22Rv1 (cell line): ENCODE measurements at regions not wholly inside any gene's neighbourhood (a gene's known extent, or its start where the extent isn't known, plus 50 kb on each side); places are given as distances from the start of the nearest gene placed in this dataset.

Source experiments
- H3K27ac ChIP-seq: fragments of 450-650 bp; 2 replicates; pipeline ENCODE4 v1.5.1; 2017
- ZFX ChIP-seq: fragments of 450-650 bp; IDR thresholded peaks from 2 replicates; pipeline ENCODE4 v1.6.1; 2017; ENCODE audit warnings: antibody characterized with exemption, borderline replicate concordance
- TF ChIP-seq, protein P1 (sequence below): fragments of 450-650 bp; IDR thresholded peaks from 2 replicates; pipeline ENCODE4 v1.5.1; 2017; ENCODE audit warnings: mild to moderate bottlenecking

DNA sequence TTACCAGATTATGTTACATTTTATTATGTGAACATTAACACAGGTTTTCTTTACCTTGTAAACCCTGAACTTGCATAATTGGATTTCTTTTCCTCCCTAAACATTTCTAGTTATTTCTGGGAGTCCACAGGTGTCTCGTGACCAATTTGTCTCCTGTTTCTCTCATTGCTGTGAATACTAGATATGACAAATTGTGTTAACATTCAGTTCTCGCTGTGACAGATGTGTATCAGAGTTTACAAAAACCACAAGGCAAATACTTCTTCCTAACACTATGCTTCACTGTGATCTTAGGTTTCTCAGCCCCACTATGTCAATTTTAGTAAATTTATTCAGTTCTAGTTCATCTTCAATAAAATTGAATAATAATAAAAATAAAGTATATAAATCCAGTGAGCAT is 1554.9 kb downstream of the EFNB2 start:
- TF ChIP-seq, protein P1, sequence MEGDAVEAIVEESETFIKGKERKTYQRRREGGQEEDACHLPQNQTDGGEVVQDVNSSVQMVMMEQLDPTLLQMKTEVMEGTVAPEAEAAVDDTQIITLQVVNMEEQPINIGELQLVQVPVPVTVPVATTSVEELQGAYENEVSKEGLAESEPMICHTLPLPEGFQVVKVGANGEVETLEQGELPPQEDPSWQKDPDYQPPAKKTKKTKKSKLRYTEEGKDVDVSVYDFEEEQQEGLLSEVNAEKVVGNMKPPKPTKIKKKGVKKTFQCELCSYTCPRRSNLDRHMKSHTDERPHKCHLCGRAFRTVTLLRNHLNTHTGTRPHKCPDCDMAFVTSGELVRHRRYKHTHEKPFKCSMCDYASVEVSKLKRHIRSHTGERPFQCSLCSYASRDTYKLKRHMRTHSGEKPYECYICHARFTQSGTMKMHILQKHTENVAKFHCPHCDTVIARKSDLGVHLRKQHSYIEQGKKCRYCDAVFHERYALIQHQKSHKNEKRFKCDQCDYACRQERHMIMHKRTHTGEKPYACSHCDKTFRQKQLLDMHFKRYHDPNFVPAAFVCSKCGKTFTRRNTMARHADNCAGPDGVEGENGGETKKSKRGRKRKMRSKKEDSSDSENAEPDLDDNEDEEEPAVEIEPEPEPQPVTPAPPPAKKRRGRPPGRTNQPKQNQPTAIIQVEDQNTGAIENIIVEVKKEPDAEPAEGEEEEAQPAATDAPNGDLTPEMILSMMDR, result no peak
- no peak for TF ChIP-seq ZFX
- H3K27ac ChIP-seq, result no peak overlapping the region

DNA sequence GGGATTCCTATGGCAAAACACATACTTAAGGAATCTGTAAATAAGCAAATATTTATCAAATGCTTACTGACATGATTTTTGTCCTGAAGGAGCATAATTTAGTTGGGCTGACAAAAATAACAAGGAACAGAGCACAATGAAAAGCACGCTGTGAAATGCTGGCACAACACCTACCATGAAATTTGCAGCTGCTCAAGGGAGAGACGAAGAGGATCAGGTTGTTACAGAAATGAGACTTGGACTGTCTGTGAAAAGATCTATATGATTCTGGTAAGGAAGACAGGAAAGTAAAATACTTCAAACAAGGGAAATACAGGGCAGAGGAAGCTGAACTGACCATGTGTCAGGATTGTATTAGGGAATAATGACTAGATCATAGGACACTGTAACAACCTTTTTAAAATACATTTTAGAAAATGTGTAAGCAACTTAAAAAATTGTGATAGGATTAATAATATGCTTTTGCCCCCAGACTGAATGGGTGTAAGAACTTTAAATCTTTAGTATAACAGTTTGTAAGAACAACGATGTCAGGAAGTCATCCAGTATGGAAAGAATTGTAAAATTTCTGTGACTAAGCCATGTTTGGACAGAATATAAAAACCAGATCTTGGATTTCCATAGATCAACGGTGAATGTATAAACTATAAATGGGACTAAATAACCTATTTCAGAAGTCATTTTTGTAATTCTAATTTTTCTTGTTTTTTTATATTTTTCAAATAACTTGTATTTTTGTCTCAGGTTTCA is 1556.0 kb downstream of the EFNB2 start:
- no peak for TF ChIP-seq ZFX
- TF ChIP-seq, protein P1, result no peak
- H3K27ac ChIP-seq, result no peak overlapping the region

DNA sequence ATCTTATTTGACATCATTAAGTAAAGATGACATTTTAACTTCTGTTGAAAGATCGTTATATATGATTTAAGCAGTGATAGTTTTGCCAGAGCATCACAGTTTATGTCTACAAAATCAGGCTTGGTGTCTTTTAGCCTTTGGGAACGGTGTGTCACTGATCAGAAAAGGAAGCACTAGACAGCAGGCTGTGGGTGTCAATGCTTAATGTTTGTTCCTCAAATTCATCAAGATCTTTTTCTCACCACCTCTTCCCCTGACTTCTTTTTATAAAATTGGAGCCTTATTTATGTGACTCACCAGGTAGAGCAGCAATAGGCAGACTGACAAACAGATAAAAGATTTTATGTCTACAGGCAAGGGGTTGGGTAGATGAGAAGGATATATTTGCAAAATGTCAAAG is 1558.5 kb downstream of the EFNB2 start:
- no peak overlapping the region for H3K27ac ChIP-seq
- no peak for TF ChIP-seq ZFX
- TF ChIP-seq, protein P1, result no peak

GRCh38 chr13:104975272-104975671 is 1560.2 kb downstream of the EFNB2 start:
- TF ChIP-seq ZFX, result no peak
- TF ChIP-seq, protein P1, result no peak
- H3K27ac ChIP-seq, result no peak overlapping the region

GRCh38 chr13:104968876-104969275 is 1566.6 kb downstream of the EFNB2 start:
- no peak overlapping the region for H3K27ac ChIP-seq
- TF ChIP-seq ZFX, result no peak
- TF ChIP-seq, protein P1, result no peak

DNA sequence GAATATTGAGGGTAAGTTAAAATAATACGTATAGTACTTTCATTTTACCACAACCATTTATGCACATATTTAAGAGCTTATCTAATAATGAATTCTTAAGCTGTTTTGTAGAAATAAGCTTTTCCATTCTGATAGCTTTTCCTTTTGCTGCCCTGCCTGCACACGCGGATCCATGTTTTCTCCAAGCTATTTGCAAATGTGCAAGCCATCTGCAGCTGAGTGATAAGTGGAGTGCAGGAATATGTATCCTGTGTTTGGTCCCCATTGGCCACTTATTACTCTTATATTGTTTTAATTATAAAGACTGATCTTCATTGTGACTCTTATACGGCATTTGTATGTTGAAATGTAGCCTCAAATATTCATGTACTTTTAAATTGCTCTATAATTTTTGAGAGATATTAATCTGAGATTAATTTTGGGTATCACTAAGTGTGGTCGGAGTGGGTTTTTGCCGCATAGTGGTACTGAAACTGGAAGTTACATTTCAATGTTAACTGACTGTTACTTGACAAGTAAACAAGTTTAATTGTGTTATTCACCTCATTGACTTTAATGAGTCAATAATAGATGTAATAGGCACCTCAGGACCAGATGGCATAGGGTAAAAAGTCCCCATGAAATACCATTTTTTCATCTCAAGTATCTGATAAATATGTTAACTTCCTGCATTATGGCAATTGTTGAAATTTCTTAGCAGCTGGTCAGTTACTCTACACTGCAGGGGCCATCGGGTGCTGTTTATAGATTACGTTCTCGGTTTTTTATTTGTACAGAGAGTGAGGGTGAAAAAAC is 1567.4 kb downstream of the EFNB2 start:
- TF ChIP-seq ZFX, result no peak
- TF ChIP-seq, protein P1, result no peak
- H3K27ac ChIP-seq, result no peak overlapping the region

DNA sequence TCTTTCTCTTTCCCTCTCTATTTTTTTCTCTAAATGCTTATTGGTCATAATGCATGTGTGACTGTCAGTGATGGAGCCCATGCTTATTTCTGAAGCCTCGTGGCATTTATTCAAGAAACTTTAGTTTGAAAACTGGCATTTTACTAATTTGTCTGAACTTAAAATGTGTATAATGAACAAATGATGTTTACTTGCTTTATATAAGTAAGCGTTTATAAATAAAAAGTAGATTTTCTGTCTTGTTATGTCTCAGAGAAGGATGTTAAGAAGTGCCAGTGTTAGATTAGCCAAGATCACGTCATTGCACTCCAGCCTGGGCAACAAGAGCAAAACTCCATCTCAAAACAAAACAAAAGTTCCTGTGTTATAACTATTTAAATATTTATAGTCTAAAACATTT is 1568.1 kb downstream of the EFNB2 start:
- no peak for TF ChIP-seq ZFX
- TF ChIP-seq, protein P1, result no peak

More for the DNA sequence above, 1568.1 kb downstream of the EFNB2 start:
- no peak overlapping the region for H3K27ac ChIP-seq
